DND-41 (cell line): ENCODE measurements at regions not wholly inside any gene's neighbourhood (a gene's known extent, or its start where the extent isn't known, plus 50 kb on each side); places are given as distances from the start of the nearest gene placed in this dataset.

Experiments
- ATAC-seq: fragments of 200-7000 bp; cut with Tn5 transposase; 3 replicates; pipeline ENCODE4 v1.9.1; 2021; ENCODE audit warnings: low read depth; ENCODE audit not compliant: insufficient read depth
- DNase-seq: peaks from one replicate; pipeline ENCODE4 v3.0.0-alpha.2; 2020
- H2AFZ ChIP-seq: 2 replicates; pipeline ENCODE4 v1.6.0; 2012; ENCODE audit warnings: low read depth, low read length
- H3K27ac ChIP-seq: 2 replicates; pipeline ENCODE4 v1.5.1; 2012; ENCODE audit warnings: low read length, inconsistent platforms
- H3K27me3 ChIP-seq: fragments of 200-600 bp; sonication (generic); 2 replicates; pipeline ENCODE4 v1.6.0; 2012; ENCODE audit warnings: low read length, mild to moderate bottlenecking, inconsistent platforms; ENCODE audit not compliant: insufficient read depth, poor library complexity
- H3K36me3 ChIP-seq: 2 replicates; pipeline ENCODE4 v1.5.1; 2012; ENCODE audit warnings: low read length, inconsistent platforms; ENCODE audit not compliant: insufficient read depth
- H3K4me1 ChIP-seq: 2 replicates; pipeline ENCODE4 v1.5.1; 2012; ENCODE audit warnings: mild to moderate bottlenecking, low read length; ENCODE audit not compliant: insufficient read depth
- H3K4me2 ChIP-seq: 2 replicates; pipeline ENCODE4 v1.6.0; 2012; ENCODE audit warnings: mild to moderate bottlenecking, moderate library complexity, low read length, inconsistent platforms; ENCODE audit not compliant: insufficient read depth
- H3K4me3 ChIP-seq, 2 experiments: fragments of 200-600 bp in 1 of 2; shearing (Covaris generic) in 1 of 2; 2 replicates each; pipeline ENCODE4 v1.5.1; 2012 to 2016; ENCODE audit warnings: inconsistent platforms in 2 of 2, low read length in 2 of 2, mild to moderate bottlenecking in 2 of 2, low read depth in 1 of 2, moderate library complexity in 1 of 2
- H3K79me2 ChIP-seq: 2 replicates; pipeline ENCODE4 v1.6.0; 2012; ENCODE audit warnings: low read length, inconsistent platforms; ENCODE audit not compliant: insufficient read depth
- H3K9ac ChIP-seq: 2 replicates; pipeline ENCODE4 v1.6.0; 2012; ENCODE audit warnings: low read depth, mild to moderate bottlenecking, inconsistent platforms, low read length, moderate library complexity
- H3K9me3 ChIP-seq: 2 replicates; pipeline ENCODE4 v1.5.1; 2012; ENCODE audit warnings: low read length, moderate library complexity, mild to moderate bottlenecking, inconsistent platforms; ENCODE audit not compliant: insufficient read depth, severe bottlenecking
- H4K20me1 ChIP-seq: 2 replicates; pipeline ENCODE4 v1.6.0; 2012; ENCODE audit warnings: low read length; ENCODE audit not compliant: insufficient read depth
- CTCF ChIP-seq: IDR thresholded peaks from 2 replicates; pipeline ENCODE4 v1.5.1; 2012; ENCODE audit warnings: borderline replicate concordance, low read length, moderate library complexity, mild to moderate bottlenecking; ENCODE audit not compliant: poor library complexity, severe bottlenecking; ENCODE audit errors: extremely low read depth
- EZH2 ChIP-seq: IDR thresholded peaks from 3 replicates; pipeline ENCODE4 v1.6.1; 2012; ENCODE audit warnings: borderline replicate concordance, low read depth, mild to moderate bottlenecking, moderate library complexity, low read length, inconsistent platforms; ENCODE audit not compliant: severe bottlenecking

DNA sequence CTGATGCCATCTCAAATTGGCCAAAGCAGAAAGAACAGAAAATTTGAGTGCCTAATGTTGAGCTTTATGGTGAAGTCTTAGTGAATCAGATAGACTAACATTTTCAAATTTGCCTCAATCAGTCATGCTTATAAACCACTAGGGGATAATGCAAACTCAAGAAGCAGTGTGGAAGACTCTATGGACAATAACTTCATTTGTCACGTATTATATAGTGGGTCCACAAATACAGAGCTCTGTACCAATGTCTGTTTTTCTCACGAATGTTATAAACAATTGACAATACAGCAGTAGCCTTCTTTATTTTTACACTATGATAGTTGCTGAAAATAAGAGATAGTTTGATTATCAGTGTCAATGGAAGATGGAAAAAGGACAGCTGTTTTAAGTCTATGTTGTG lies 190.8 kb upstream of the SLC8A1 start:
- no peak for DNase-seq
- Histone ChIP-seq H4K20me1 (no peaks in the 10 kb centered on the region), H3K36me3 (no peaks in the 10 kb centered on the region), H3K4me1 (no peaks in the 10 kb centered on the region), H3K27me3 (no peaks in the 10 kb centered on the region), H3K27ac (no peak overlapping the region), H3K4me2 (no peak overlapping the region), H3K9ac (no peak overlapping the region), H2AFZ (no peak overlapping the region), H3K9me3 (no peaks in the 10 kb centered on the region), H3K4me3 (no peak overlapping the region), H3K79me2 (no peaks in the 10 kb centered on the region)
- ATAC-seq, result no peak
- TF ChIP-seq CTCF (no peak), EZH2 (no peak)

GRCh38 chr2:40646642-40647041 lies 194.8 kb upstream of the SLC8A1 start:
- Histone ChIP-seq H3K27me3 (no peaks in the 10 kb centered on the region), H2AFZ (no peak overlapping the region), H3K27ac (no peak overlapping the region), H3K4me2 (no peak overlapping the region), H3K9ac (no peak overlapping the region), H4K20me1 (no peaks in the 10 kb centered on the region), H3K9me3 (no peaks in the 10 kb centered on the region), H3K36me3 (no peaks in the 10 kb centered on the region), H3K4me3 (no peak overlapping the region), H3K79me2 (no peaks in the 10 kb centered on the region), H3K4me1 (no peaks in the 10 kb centered on the region)
- ATAC-seq, result no peak
- TF ChIP-seq EZH2 (no peak), CTCF (no peak)
- no peak for DNase-seq

DNA sequence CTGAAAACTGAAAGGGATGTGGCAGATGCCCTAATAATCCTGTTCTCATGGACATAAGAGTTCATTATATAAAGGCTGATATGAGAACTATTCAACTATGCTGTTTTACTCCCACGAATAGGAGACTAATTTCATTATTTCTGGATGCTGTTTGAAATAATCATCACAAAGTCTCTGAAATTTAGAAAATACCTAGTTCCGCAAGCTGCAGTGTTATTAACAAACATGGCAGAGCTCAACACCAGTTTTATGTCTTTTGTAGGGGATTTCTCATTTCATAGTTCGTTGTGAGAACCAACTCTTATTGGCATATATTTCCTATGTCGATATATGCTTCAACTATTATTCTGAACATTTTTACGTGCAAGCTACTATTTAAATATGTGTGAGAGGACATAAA lies 200.3 kb upstream of the SLC8A1 start:
- TF ChIP-seq CTCF (no peak), EZH2 (no peak)
- Histone ChIP-seq H3K79me2 (no peaks in the 10 kb centered on the region), H3K27me3 (no peaks in the 10 kb centered on the region), H3K9me3 (no peaks in the 10 kb centered on the region), H3K4me1 (no peaks in the 10 kb centered on the region), H2AFZ (no peak overlapping the region), H3K9ac (no peak overlapping the region), H3K4me2 (no peak overlapping the region), H4K20me1 (no peaks in the 10 kb centered on the region), H3K27ac (no peak overlapping the region), H3K4me3 (no peak overlapping the region), H3K36me3 (no peaks in the 10 kb centered on the region)
- ATAC-seq (no peak), DNase-seq (no peak)

GRCh38 chr2:40653829-40654228 lies 201.9 kb upstream of the SLC8A1 start:
- Histone ChIP-seq H3K4me1 (no peaks in the 10 kb centered on the region), H3K36me3 (no peaks in the 10 kb centered on the region), H4K20me1 (no peaks in the 10 kb centered on the region), H3K27ac (no peak overlapping the region), H3K4me2 (no peak overlapping the region), H3K9me3 (no peaks in the 10 kb centered on the region), H3K79me2 (no peaks in the 10 kb centered on the region), H3K9ac (no peak overlapping the region), H3K4me3 (no peak overlapping the region), H3K27me3 (no peaks in the 10 kb centered on the region), H2AFZ (no peak overlapping the region)
- ATAC-seq (no peak), DNase-seq (no peak)
- TF ChIP-seq EZH2, result no peak
- TF ChIP-seq CTCF, result no peak
